ENCODE measurements at regions not wholly inside any gene's neighbourhood (a gene's known extent, or its start where the extent isn't known, plus 50 kb on each side); places are given as distances from the start of the nearest gene placed in this dataset.

DNA sequence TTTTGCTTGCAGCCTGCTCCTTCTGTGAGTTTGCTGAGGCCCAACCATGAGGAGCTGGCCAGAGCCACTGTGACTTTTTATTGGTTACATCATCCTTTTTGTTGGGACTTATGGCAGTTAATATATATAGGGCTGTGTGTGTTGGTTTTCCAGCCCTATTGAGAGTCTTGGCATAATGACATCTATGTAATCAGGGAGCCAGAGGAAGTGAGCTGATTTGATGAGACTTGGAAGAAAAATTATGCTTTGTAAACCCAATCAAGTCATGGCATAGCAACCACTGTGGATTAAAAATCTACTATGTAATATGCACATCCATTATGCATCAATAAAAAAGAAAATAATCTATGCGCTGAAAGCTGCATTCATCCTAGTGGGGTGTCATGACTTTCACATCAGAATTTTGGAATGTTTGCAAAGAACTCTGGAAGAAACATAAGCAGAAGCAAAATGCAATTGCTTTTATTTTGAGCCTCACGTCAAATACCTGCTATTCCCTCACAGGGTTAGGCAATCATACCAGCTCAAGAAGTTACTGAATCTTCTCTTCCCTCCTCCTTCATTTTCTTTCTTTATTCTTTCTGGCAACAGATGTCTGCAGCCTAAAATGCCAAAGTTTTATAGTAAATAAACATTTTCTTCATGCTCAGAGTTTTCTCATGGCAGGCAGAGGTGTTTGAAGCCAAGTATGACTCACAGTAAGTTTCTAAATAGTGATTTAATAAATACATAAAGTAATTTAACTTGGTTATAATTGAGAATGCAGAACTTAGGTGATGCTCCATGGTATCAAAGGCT, 308.5 kb downstream of the KCNS3 start:
- H2BK15ac ChIP-seq (ENCODE audit: low read depth, low read length) = no peak overlapping the region
- H2AK9ac ChIP-seq (replicated peaks; ENCODE audit: low read depth, low read length, poor library complexity) = no peak overlapping the region
- no TSS peak for BruUV-seq (replicated peaks)
- WGBS, 2 experiments (ENCODE audit: extremely low coverage in 2 of 2, insufficient read length in 1 of 2) = no CpG with 5 or more reads among the region's 2 CpGs
- TF ChIP-seq, protein P1, sequence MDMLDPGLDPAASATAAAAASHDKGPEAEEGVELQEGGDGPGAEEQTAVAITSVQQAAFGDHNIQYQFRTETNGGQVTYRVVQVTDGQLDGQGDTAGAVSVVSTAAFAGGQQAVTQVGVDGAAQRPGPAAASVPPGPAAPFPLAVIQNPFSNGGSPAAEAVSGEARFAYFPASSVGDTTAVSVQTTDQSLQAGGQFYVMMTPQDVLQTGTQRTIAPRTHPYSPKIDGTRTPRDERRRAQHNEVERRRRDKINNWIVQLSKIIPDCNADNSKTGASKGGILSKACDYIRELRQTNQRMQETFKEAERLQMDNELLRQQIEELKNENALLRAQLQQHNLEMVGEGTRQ (IDR thresholded peaks at IDR 0.05; ENCODE audit: low read depth, low read length) = no peak
- no peak for TF ChIP-seq RAD21 (IDR thresholded peaks at IDR 0.05; ENCODE audit: low read length)
- no peak; the same call in 1 of the 2 replicates for TF ChIP-seq CEBPB (IDR thresholded peaks at IDR 0.05; ENCODE audit: low read depth, low read length)
- TF ChIP-seq RCOR1 (IDR thresholded peaks at IDR 0.05; ENCODE audit: insufficient replicate concordance, low read length) = no peak
- TF ChIP-seq CHD1 (IDR thresholded peaks at IDR 0.05; ENCODE audit: low read depth, low read length) = no peak
- no peak for TF ChIP-seq RFX5 (IDR thresholded peaks at IDR 0.05; ENCODE audit: low read depth, low read length)
- TF ChIP-seq CTCF (conservative IDR thresholded peaks at IDR 0.05; ENCODE audit: low read depth, low read length) = no peak
- no peak for TF ChIP-seq POLR2A (IDR thresholded peaks at IDR 0.05; ENCODE audit: low read depth, low read length)
- TF ChIP-seq, protein P2, sequence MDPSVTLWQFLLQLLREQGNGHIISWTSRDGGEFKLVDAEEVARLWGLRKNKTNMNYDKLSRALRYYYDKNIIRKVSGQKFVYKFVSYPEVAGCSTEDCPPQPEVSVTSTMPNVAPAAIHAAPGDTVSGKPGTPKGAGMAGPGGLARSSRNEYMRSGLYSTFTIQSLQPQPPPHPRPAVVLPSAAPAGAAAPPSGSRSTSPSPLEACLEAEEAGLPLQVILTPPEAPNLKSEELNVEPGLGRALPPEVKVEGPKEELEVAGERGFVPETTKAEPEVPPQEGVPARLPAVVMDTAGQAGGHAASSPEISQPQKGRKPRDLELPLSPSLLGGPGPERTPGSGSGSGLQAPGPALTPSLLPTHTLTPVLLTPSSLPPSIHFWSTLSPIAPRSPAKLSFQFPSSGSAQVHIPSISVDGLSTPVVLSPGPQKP (IDR thresholded peaks at IDR 0.05; ENCODE audit: borderline replicate concordance, low read depth, low read length) = no peak
- TF ChIP-seq MAFK (IDR thresholded peaks at IDR 0.05; ENCODE audit: low read depth, low read length) = no peak
- no peak overlapping the region for H3K9ac ChIP-seq (ENCODE audit: low read depth, low read length)
- POLR2A ChIA-PET (ENCODE audit: unreplicated experiment) = no interaction called here
- H3K79me1 ChIP-seq (ENCODE audit: low read depth in 1 of 2, low read length in 2 of 2) = no peaks in the 10 kb centered on the region
- CTCF ChIA-PET = interaction anchor here (0.6 kb wide), 1 partner anchor 567 kb away, joined by 4 read pairs; no protein-coding TSS in a partner anchor
- H3K27ac ChIP-seq (ENCODE audit: insufficient read depth, low read length) = no peak overlapping the region
- no peak overlapping the region for H4K91ac ChIP-seq (ENCODE audit: insufficient read depth, low read depth, low read length)
- intact Hi-C loops (cut with micrococcal nuclease) (no loop called here), dilution Hi-C loops (cut with HindIII; ENCODE audit: low sequenced_read_pairs, unreplicated experiment) (no loop called here), in situ Hi-C loops (cut with MboI; ENCODE audit: low sequenced_read_pairs) (no loop called here)
- peaks cover 2% of the 10 kb centered on the region; the same call in 1 of the 2 replicates for H3K4me1 ChIP-seq (ENCODE audit: control insufficient read depth, insufficient read depth, low read length)
- H3K4me3 ChIP-seq (ENCODE audit: insufficient read depth, low read depth, low read length) = no peak overlapping the region
- H3K36me3 ChIP-seq (ENCODE audit: control insufficient read depth, insufficient read depth, low read length) = no peaks in the 10 kb centered on the region
- H3K14ac ChIP-seq (replicated peaks; ENCODE audit: low read depth, low read length) = no peak overlapping the region
- peak; percentile 61 for ATAC-seq (ENCODE audit: low read depth)
- DNase-seq = peak; percentile 37
- peaks cover 8% of the 10 kb centered on the region for H3K27me3 ChIP-seq (ENCODE audit: control insufficient read depth, insufficient read depth, low read length)
- H3K4ac ChIP-seq (ENCODE audit: low read depth, low read length) = no peak overlapping the region
- no peak overlapping the region for H3K18ac ChIP-seq (ENCODE audit: low read depth, low read length)
- no peak overlapping the region for H3K23ac ChIP-seq (ENCODE audit: low read depth, low read length)
- H2BK120ac ChIP-seq (ENCODE audit: low read depth, low read length) = no peak overlapping the region
- no peak overlapping the region for H2BK5ac ChIP-seq (ENCODE audit: low read depth, low read length, poor library complexity, severe bottlenecking)
- no peak overlapping the region for H4K8ac ChIP-seq (ENCODE audit: low read depth in 2 of 2, low read length in 2 of 2)
- no peak overlapping the region for H2BK20ac ChIP-seq (ENCODE audit: low read depth, low read length)
- no peak overlapping the region for H3K56ac ChIP-seq (ENCODE audit: extremely low read depth, insufficient read depth, low read length)
- no peak overlapping the region for H2AFZ ChIP-seq (replicated peaks; ENCODE audit: low read length, poor library complexity)
- no peak overlapping the region for H3K4me2 ChIP-seq (ENCODE audit: low read depth, low read length)
- H2AK5ac ChIP-seq (ENCODE audit: low read depth, low read length) = no peak overlapping the region
- no peaks in the 10 kb centered on the region for H3K9me3 ChIP-seq (ENCODE audit: control insufficient read depth, insufficient read depth, low read length)
- H4K5ac ChIP-seq (ENCODE audit: low read depth, low read length) = no peak overlapping the region
- no peaks in the 10 kb centered on the region for H3K9me1 ChIP-seq (ENCODE audit: insufficient read depth, low read length)
- no peaks in the 10 kb centered on the region for H4K20me1 ChIP-seq (ENCODE audit: insufficient read depth, low read length)

Measured in IMR-90 (cell line).